Activated CD4-positive, CD25-positive, alpha-beta regulatory T cell treated with anti-CD3 and anti-CD28 coated beads, Interleukin-2, amount 50 U/mL, for 72 hours (primary cell): ENCODE measurements at regions not wholly inside any gene's neighbourhood (a gene's known extent, or its start where the extent isn't known, plus 50 kb on each side); places are given as distances from the start of the nearest gene placed in this dataset.
"Not testable (repeated sequence)": the region's sequence is repeated elsewhere in the genome, so short reads cannot be mapped to it uniquely, and the experiment has no call there.

ENCODE experiments used
- DNase-seq: peaks from one replicate; pipeline ENCODE4 v3.0.0; 2021

- DNase-seq, result no peak
Measured at GRCh38 chr1:244271691-244272308, 179.9 kb downstream of the ADSS2 start.

- peak; percentile 62 for DNase-seq
Measured at GRCh38 chr1:244272471-244273261, 179.0 kb downstream of the ADSS2 start.

GRCh38 chr1:244273262-244273844 lies 178.4 kb downstream of the ADSS2 start:
- no peak for DNase-seq

GRCh38 chr1:244273845-244274619 lies 177.7 kb downstream of the ADSS2 start:
- DNase-seq, result no peak

- DNase-seq, result no peak
Measured at GRCh38 chr1:244276646-244277045, 175.1 kb downstream of the ADSS2 start.

GRCh38 chr1:244280201-244280600 lies 171.5 kb downstream of the ADSS2 start:
- DNase-seq, result no peak

- no peak for DNase-seq
Measured at GRCh38 chr1:244280859-244281258, 170.8 kb downstream of the ADSS2 start.

- no peak for DNase-seq
Measured at GRCh38 chr1:244283772-244284171, 167.9 kb downstream of the ADSS2 start.

- DNase-seq, result no peak
Measured at GRCh38 chr1:244284641-244285156, 167.0 kb downstream of the ADSS2 start.

GRCh38 chr1:244286341-244286740 lies 165.4 kb downstream of the ADSS2 start:
- DNase-seq, result no peak

GRCh38 chr1:244287726-244288125 lies 164.0 kb downstream of the ADSS2 start:
- DNase-seq, result no peak

- DNase-seq, result no peak
Measured at GRCh38 chr1:244288663-244289062, 163.0 kb downstream of the ADSS2 start.

GRCh38 chr1:244289991-244290785 lies 161.5 kb downstream of the ADSS2 start:
- DNase-seq, result no peak

- DNase-seq, result no peak
Measured at GRCh38 chr1:244291236-244292201, 160.2 kb downstream of the ADSS2 start.

GRCh38 chr1:244294599-244295224 lies 157.0 kb downstream of the ADSS2 start:
- DNase-seq, result no peak

GRCh38 chr1:244296003-244296402 lies 155.7 kb downstream of the ADSS2 start:
- DNase-seq, result no peak

GRCh38 chr1:244296447-244296846 lies 155.3 kb downstream of the ADSS2 start:
- DNase-seq, result no peak

- DNase-seq, result no peak
Measured at GRCh38 chr1:244297087-244297486, 154.6 kb downstream of the ADSS2 start.

GRCh38 chr1:244297616-244298015 lies 154.1 kb downstream of the ADSS2 start:
- DNase-seq, result no peak

GRCh38 chr1:244300029-244300375 lies 151.7 kb downstream of the ADSS2 start:
- DNase-seq, result not testable (repeated sequence)
